OCI-LY3 (cell line): ENCODE measurements at regions not wholly inside any gene's neighbourhood (a gene's known extent, or its start where the extent isn't known, plus 50 kb on each side); places are given as distances from the start of the nearest gene placed in this dataset.

Source experiments
- EZH2phosphoT487 ChIP-seq: fragments of 200-600 bp; shearing (Covaris generic); IDR thresholded peaks from 2 replicates; pipeline ENCODE4 v1.6.1; 2018; ENCODE audit warnings: antibody characterized with exemption, mixed run types, low read depth
- TF ChIP-seq, protein P1 (sequence below): fragments of 200-600, 300-600 bp; sonication (generic); IDR thresholded peaks from 2 replicates; pipeline ENCODE4 v1.5.1; 2014; ENCODE audit warnings: antibody characterized with exemption, low read length, low read depth

DNA sequence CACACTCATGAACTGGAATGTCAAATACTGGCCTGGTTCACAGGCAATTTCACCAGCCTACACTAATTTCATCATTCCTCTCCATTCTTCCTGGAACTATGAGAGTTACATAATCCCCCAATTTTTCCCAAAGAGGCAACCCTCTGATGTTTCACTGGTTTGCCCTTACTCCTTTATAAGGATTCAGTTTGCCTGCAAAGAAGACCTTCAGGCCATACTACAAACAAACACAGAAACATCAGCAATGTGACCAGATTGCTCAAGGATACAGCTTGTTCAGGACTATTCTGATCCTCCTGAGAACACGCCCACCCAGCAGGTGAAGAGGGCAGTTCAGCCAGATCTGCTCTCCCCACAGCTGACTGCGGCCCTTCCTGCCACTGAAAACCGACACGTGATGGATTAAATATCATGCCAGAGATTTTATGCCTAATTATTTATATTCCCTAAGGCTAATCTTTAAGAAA is 215.5 kb downstream of the ETAA1 start:
- TF ChIP-seq, protein P1, sequence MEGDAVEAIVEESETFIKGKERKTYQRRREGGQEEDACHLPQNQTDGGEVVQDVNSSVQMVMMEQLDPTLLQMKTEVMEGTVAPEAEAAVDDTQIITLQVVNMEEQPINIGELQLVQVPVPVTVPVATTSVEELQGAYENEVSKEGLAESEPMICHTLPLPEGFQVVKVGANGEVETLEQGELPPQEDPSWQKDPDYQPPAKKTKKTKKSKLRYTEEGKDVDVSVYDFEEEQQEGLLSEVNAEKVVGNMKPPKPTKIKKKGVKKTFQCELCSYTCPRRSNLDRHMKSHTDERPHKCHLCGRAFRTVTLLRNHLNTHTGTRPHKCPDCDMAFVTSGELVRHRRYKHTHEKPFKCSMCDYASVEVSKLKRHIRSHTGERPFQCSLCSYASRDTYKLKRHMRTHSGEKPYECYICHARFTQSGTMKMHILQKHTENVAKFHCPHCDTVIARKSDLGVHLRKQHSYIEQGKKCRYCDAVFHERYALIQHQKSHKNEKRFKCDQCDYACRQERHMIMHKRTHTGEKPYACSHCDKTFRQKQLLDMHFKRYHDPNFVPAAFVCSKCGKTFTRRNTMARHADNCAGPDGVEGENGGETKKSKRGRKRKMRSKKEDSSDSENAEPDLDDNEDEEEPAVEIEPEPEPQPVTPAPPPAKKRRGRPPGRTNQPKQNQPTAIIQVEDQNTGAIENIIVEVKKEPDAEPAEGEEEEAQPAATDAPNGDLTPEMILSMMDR = no peak
- TF ChIP-seq EZH2phosphoT487 = no peak
